Skeletal muscle cell (primary cell): ENCODE measurements at regions not wholly inside any gene's neighbourhood (a gene's known extent, or its start where the extent isn't known, plus 50 kb on each side); places are given as distances from the start of the nearest gene placed in this dataset.

Source experiments
- DNase-seq: peaks from one replicate; pipeline ENCODE4 v3.0.0-alpha.2; 2010; ENCODE audit warnings: low read depth
- H3K4me3 ChIP-seq: 2 replicates; pipeline ENCODE4 v1.5.1; 2011; ENCODE audit warnings: low read depth, mild to moderate bottlenecking, control low read depth, low read length, moderate library complexity

GRCh38 chr4:119937746-119938145 is 128.9 kb downstream of the MAD2L1 start:
- DNase-seq: no peak
- no peak overlapping the region for H3K4me3 ChIP-seq

DNA sequence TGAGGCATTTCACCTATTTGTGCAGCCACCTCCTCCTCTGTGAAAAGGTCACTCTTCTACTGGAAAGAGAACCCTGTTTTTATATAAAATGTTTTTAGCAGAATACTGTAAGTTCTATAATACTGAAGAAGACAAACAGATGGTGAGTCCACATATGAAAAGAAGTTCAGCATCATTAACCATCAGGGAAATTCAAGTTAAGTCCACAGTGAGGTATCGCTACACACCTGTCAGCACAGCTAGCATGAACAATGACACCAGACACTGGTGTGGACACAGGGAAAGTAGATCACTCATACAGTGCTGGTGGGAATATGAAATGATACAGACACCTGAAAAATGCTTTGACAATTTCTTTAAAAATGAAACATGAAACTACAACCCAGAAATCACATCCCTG is 133.0 kb downstream of the MAD2L1 start:
- no peak for DNase-seq
- no peak overlapping the region for H3K4me3 ChIP-seq

GRCh38 chr4:119932277-119932676 is 134.4 kb downstream of the MAD2L1 start:
- H3K4me3 ChIP-seq: no peak overlapping the region
- no peak for DNase-seq

- DNase-seq: no peak
- no peak overlapping the region for H3K4me3 ChIP-seq
Observed at GRCh38 chr4:119930546-119930945, 136.1 kb downstream of the MAD2L1 start.

DNA sequence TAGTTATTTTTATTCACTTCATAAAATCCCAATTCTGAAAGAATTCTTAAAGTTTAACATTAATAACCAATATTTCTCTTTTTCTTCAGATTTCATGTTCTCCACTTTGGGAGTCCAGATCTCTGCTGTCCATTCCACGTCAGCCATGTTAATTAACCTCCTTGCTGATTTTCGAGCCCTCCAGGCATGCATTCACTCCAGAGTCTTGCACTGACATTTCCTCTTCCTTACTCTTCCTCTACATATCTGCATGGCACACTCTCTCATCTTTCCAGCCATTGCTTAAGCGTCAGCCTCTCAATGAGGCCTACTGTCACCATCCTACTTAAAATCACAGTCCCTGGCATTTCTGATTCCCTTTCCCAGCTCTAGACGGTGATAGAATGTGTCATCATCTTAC is 144.8 kb downstream of the MAD2L1 start:
- no peak for DNase-seq
- no peak overlapping the region for H3K4me3 ChIP-seq

GRCh38 chr4:119906277-119906676 is 160.4 kb downstream of the MAD2L1 start:
- no peak for DNase-seq
- H3K4me3 ChIP-seq: no peak overlapping the region

DNA sequence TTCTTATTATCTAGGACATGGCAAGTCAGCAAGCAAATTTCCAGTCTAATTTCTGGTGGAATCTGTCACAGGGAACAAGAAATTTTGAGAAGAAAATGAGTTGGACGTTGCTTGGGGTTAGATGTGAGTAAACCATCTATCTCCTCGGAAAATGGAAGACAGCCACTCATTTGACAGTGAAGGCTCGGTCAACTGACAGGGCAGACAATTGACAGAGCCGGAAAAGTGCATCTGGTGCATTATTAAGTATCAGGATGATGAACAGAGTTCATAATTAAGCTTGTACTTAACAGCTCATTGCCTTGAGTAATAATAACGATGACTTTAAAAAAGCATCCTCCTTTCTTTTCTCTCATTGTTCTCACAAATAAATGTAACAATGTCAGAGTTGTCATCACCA is 168.4 kb downstream of the MAD2L1 start:
- no peak overlapping the region for H3K4me3 ChIP-seq
- no peak for DNase-seq

- DNase-seq: no peak
- H3K4me3 ChIP-seq: no peak overlapping the region
Observed at GRCh38 chr4:119897260-119897659, 169.4 kb downstream of the MAD2L1 start.

DNA sequence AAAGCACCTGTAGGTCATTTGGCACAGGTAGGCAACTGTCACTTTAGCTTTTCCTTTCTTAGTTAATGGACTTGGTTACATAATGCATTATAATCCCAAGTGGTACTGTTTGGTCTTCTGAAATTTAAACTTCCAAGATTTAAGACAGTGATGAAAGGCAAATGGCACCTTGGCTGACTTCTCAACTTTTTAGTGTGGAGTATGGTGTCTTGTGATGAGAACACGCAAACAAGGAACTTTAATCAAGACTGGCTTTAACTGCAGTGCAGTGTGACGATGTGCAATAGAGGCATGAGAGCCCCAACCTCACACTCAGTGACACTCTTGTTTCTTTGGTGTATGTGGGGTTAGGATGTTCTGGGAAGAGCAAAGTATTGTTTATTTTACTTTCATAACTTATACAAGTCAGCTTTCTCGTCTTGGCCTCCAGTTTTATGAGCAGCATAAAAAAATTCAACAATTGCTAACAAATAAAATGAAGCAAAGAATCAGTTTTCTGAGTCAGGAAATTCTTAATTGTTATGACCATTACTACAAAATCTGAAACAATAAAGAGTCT is 171.9 kb downstream of the MAD2L1 start:
- no peak overlapping the region for H3K4me3 ChIP-seq
- DNase-seq: no peak

GRCh38 chr4:119873794-119874325 is 192.8 kb downstream of the MAD2L1 start:
- DNase-seq: no peak

GRCh38 chr4:119873132-119873531 is 193.5 kb downstream of the MAD2L1 start:
- no peak overlapping the region for H3K4me3 ChIP-seq
- no peak for DNase-seq

More at GRCh38 chr4:119873794-119874325, 192.8 kb downstream of the MAD2L1 start:
- H3K4me3 ChIP-seq: no peak overlapping the region

- H3K4me3 ChIP-seq: no peak overlapping the region
- DNase-seq: no peak
Observed at GRCh38 chr4:119872371-119873016, 194.2 kb downstream of the MAD2L1 start.

DNA sequence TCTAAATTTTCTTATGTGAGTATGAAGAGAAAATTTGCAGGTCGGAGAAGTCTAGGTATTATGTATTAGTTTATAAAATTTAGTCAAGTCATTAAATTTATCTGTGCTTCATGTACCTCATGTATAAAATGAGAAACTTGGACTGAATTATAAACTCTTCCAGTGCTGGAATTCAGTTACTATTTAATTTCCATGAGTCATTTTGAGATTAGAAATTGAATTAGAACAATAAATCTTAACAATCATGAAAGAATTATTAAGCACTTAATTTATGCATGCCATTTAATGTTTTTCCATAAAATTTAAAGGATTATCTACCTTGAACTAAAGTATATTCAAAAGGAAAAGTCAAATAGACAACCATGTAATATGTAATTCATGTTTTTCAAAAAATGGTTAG is 195.8 kb downstream of the MAD2L1 start:
- no peak for DNase-seq

DNA sequence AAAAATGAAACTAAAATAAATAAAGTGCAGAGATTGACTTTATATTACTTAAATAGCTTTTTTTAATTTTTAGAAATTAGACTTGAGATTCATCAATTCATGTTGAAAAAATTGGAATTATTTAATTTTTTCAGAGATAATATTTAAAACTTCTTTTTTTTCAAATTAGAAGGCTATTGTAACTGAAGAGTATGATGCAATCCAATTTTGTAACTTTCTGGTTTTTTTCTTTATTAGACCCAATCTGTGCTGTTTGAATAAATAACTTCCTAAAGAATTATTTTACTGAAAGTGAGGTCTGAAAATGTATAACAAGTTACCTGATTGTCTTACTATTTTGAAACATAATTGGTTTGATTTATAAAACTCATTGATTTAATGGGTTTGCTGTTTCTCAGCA is 200.9 kb downstream of the MAD2L1 start:
- DNase-seq: no peak
- H3K4me3 ChIP-seq: no peak overlapping the region

More for the DNA sequence above, 195.8 kb downstream of the MAD2L1 start:
- no peak overlapping the region for H3K4me3 ChIP-seq

- DNase-seq: no peak
- H3K4me3 ChIP-seq: no peak overlapping the region
Observed at GRCh38 chr4:119865389-119865788, 201.3 kb downstream of the MAD2L1 start.

DNA sequence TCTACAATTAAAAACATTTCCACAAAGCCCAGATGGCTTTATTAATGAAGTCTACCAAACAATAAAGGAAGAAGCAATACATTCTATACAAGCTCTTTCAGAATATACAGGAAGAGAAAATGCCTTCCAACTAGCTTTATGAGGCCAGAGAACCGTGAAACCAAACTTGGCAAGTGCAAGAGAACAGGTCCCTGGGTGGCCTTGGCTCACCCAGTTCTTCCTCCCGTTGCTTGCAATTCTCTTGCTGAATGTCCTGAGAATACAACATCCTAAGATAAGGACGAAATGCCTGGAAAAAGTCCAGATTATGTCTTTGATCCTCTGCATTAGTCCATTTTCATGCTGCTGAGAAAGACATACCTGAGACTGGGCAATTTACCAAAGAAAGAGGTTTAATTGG is 204.9 kb downstream of the MAD2L1 start:
- no peak for DNase-seq
- H3K4me3 ChIP-seq: no peak overlapping the region

- no peak for DNase-seq
- no peak overlapping the region for H3K4me3 ChIP-seq
Observed at GRCh38 chr4:119858176-119858575, 208.5 kb downstream of the MAD2L1 start.

DNA sequence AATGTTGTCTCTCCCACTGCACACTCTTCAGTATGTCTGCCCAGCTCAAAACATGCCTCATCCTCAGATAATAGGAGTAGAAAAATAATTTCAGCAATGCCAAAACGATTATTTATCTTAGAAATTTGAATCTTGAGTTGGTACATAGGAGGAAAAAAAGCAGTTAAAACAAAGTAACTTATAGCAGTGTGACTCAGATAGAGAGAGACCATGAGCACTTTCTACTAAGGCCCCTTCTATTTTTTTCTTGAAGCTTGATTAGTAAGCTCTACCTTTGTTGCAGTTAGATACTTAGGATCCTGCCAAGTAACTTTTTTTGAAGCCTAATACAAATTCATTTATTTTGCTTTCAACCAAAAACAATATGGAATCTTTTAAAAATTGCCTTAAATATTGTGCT is 212.3 kb downstream of the MAD2L1 start:
- DNase-seq: peak; percentile 4
- H3K4me3 ChIP-seq: no peak overlapping the region

DNA sequence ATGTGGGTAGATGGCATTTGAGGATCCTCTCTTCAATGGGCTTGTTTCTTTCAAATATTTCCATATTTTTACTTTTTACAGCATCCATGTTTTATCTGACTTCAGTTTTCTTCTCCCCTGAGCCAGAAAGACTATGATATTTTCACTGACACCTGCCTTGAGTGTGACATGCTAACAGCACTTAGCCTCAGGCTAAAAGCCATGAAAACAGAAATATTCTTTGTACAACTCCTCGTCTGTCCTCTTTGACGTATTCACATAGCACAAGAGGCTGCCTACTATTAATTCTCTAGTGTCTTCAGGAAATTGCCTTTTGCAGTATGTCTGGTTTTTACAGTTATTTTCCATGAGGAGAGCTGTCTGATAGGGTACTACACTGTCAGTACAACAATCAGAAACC is 215.0 kb downstream of the MAD2L1 start:
- H3K4me3 ChIP-seq: no peak overlapping the region

DNA sequence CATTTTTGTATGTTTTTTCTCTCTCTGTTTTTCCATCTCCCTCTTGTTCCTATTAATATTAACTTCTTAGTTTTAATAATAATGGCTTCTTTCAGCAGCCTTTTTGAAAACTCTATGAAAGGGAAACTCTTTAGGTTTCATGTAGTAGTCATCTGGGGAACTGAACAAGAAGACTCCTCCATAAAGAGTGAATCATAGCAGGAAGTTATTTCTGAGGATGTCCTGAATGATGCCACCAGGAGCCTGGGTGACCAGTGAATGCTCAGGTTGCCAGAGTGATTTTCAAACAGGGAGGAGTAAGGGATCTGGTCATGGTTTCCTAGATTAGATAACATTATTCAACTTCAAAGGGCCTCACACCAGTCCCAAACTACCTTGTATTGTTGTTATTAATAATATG is 212.8 kb upstream of the PDE5A start:
- no peak for DNase-seq

More for the DNA sequence above, 215.0 kb downstream of the MAD2L1 start:
- no peak for DNase-seq

DNA sequence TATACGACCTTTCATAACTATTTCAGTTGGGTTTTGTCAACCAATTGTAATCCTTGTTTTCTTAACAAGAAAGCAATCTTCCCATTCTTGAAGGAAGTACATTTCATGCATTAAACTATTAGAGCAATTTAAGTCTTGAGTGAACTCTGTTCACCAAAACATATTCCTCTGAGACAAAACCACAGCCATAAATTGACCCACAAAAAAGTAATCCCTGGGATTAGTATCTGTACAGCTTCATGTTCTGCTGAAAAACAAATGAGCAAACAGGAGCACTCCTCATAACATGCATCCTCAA is 207.0 kb upstream of the PDE5A start:
- peak; percentile 47 for DNase-seq
- no peak overlapping the region for H3K4me3 ChIP-seq

More for the DNA sequence above, 212.8 kb upstream of the PDE5A start:
- H3K4me3 ChIP-seq: no peak overlapping the region
